GM19455 (cell line): ENCODE measurements at regions not wholly inside any gene's neighbourhood (a gene's known extent, or its start where the extent isn't known, plus 50 kb on each side); places are given as distances from the start of the nearest gene placed in this dataset.

Experiments used
- ATAC-seq: cut with Tn5 transposase; IDR thresholded peaks from one replicate; pipeline ENCODE4 v1.9.1; 2021; ENCODE audit not compliant: unreplicated experiment

DNA sequence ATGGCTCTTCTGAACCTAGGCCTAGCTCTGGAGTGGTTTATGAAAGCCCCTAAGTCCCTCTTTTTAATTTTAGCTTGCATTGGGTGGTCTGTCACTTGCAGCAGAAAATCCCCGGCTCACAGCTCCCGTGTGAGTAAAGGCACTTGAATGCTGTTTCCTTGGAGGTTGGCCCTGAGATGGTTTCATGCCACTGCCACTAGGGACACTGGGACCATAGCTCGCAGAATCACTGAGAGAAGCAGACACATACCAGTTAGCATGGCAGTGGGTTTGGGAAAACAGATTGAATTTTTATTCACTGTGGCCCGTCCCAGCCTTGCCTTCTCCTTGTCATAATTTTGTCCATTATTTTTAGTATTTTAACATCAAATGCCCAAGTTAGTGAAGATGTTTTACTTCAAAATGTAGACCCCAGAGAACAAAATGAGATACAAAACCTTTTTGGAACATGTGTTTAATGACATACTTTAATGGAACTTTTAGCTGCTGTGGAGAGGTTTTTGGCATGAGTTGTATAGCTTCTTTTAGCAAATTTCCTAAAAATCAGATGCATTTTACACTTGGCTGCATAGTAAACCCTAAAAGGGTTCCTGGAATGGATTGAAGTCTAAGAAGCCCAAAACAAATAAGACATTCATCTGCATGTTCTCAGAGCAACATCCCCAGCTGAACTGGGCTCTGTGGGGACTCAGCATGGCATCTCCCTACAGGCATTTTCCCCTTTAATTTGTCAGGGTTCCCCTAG, 259.7 kb upstream of the PITRM1 start:
- no peak for ATAC-seq

DNA sequence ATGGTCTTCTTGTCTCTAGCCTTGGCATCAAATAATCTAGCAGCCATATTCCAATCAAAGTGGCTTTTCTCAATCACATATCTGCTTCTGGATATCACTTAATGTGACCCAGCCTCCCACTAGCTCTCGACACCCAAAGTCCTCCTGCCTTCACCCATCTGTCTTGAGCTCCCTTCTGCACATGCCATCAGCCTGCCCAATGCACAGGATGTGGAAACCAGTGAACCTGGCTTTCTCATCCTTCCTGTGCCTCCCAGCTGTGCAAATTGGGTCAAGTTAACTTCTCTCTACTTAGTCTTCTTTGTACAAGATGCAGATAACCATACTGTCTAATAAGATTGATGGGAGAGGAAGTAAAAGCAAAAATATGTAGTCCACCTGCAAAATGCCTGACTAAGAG, 257.9 kb upstream of the PITRM1 start:
- no peak for ATAC-seq

DNA sequence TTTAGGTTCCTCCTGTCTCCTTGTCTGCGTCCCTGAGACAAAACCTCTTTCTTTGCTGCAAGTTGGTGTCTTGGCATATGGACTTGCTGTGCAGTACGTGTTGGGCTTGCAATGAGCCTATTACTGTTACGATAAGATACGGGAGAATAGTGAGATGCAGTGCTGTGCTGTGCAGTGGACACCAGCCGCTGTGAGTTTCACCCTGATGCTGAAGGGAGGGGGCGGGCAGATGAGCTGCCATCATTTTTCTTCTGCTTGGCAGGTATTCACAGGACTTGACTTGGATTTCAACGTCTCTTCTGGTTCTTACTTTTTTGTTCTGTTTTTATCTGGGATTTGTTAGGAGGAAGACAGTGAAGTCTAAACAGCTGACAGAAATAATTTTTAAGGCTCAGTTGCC, 257.1 kb upstream of the PITRM1 start:
- no peak for ATAC-seq

DNA sequence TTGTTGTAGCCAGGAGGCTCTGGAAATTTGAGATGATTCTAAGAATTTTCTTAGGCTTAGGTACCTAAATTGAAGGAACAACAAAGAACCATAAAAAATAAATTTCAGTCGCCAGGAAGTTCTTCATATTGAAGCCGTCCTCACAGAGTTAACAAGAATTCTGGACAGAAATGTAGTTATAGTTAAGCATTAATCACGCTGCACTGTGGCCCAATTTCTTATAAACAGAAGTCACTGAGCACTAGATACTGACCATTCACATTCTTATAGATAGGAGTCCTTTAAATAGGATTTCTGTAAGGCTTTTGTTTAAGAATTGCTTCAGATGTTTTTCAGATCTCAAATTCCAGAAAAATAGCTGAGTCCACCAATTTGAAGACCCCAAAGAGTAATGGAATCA, 256.2 kb upstream of the PITRM1 start:
- no peak for ATAC-seq

DNA sequence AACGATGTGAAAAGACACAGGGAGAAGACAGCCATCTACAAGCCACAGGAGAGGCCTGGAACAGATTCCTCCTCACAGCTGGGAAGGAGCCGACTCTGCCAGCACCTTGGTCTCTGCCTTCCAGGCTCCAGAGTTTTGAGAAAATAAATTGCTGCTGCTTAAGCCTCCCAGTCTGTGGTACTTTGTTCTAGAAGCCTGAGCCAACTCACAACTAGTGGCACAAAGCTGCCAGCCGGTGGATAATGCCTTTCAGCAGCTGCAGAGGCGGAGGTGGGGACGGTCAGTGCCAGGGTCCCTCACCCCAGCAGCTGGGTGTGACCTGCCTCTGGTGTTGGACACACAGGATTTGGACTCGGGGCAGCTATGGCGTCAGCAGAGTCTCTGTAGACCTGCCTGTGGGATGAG, 255.4 kb upstream of the PITRM1 start:
- ATAC-seq = no peak

DNA sequence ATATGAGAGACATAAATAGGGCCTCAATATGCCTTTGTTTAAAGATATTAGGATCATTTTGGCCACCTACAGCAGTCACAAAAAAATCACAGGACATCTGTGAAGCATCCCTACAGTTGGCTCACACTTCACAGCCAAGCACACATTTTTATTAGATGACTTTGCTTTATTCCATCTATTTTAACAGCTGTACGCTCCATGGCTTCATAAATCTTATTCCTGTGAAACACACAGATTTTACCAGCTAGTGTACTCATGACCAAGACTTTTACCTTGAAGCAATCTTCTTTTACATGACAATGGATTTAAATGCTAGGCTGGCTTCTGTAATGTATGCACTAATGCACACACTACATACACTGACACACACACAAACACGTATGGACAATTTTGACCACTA, 254.8 kb upstream of the PITRM1 start:
- no peak for ATAC-seq

DNA sequence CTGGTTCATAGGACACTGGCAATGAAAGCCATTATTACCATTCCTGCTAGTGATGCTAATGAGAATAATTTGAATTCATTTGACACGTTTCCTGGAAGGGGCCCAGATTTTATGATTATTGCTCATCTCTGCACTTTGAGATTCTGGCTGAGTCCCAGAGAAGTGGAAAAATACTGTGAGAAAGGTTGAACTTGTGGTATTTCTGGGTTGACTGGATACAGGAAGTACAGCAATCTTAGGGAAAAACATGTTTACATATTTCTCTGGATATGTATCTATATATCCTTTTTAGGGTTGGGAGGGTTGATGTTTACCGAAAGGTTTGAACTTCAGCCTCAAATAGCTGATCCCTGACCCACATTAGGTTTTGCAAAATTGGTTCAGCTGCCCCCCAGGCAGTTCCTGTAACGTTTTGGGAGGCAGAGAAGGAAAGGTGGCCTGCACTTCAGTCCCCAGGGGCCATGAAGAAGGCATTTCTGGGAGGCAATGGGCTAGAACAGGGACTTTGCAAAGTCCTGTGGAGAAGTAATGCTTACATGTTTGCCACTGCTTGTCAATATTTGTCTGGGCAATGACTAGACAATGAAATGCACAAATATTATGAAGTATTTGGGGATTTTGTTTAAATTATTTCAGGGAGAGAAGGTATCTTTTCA, 253.7 kb upstream of the PITRM1 start:
- no peak for ATAC-seq

DNA sequence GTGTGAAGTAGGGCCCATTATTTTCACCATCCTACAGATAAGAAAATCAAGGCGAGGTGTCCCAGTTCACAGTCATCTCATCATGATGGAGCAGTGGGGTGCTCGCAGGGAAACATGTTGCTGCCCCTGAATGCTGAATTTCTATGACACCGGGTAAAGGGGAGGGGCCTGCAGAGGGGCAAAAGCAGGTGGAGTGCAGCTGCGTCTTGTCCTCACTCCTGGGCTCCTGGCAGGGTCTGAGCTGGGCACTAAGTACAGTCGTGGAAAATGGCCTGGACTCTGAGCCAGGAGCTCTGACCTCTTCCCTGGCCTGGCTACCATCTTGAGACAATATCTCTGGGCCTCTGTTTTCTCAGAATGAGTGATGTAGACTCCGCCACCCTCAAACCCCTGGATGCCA, 253.1 kb upstream of the PITRM1 start:
- ATAC-seq = no peak

DNA sequence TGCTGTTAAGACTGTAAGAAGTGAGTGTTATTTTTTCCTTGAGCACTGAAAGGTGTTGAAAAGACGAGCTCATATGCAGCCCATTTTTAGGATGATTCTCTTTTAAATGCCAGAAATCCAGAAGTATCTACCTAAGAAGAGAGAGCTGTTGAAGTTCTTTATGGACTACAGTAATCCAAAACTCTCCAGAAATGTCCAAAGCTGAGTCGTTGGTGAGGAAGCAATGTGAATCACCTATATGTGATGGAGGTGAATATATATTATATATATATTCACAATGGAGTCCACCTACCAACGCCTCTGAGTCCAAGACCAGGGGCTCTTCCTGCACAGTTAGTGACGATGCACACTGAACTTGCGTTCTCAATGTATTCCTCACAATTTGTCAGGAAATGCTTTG, 252.7 kb upstream of the PITRM1 start:
- ATAC-seq = no peak

DNA sequence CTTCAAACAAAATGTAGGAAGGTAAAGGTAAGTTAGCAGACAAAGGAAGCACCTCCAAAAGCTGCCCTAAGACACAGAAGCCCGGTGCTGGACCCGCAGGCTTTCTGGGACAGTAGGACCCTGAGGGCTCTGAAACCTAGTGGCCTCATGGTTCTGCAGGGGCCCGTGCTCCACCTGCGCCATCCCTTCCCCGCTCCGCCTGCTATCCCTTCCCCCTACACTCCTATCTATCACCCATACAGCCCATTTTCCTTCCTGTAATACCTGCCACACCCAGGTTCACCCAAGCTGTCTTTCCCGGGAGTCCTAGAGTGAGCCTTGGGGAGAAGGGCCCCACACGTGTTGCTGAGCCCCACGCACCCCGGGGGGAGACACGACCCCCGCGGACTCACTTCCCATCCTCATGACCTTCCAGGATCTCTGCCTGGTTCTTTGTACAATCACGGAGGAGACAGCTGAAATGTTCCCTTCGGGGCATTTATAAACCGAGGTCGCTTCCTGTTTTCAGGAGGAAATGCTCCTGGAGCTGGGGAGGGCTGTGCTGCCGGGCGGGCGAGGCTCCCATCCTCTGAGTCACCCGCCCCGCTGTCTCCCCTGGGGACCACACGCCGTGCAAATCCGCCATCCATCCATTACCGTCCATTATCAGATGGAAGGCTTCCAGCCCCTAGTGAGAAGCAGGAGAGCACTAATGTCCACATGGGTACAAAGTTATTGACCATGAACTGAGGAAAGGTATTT, 251.7 kb upstream of the PITRM1 start:
- no peak for ATAC-seq

DNA sequence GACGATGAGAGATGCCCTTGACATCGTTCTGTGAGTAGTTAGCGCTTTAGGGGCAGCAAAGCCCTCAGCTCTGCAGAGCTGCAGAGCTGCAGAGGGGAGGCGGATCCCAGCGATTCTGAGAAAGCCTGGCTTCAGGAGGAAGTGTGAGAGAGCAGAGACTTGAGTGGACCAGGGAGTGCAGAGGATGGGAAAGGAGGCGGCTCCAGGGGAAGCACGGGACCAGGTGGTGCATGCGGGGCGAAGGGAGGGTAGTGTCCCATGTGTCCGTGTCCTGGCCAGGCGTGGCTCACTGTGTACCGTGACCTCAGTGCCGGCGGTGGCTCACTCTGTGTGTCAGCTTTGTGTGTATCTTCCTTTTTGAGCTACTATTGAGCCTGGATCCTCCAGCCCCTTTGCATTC, 250.8 kb upstream of the PITRM1 start:
- no peak for ATAC-seq

DNA sequence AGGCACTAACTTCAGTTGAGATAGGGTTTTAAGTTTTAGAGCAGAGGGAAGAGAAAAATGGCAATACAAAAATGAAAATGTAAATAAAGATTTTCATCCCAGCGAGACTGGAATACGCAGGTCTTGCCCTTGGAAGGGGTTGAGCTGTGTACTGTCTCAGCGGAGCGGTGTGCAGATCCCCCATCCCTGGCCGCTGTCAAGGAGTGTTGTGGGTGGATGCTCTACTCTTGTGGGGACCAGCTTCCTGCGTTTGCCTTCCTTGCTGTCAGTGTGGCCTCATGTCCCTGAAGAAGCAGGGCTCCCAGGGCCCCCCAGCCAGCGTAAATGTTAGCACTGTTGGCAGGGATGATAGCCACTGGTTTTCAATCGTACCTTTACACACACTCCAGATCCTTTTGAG, 249.7 kb upstream of the PITRM1 start:
- ATAC-seq = no peak

DNA sequence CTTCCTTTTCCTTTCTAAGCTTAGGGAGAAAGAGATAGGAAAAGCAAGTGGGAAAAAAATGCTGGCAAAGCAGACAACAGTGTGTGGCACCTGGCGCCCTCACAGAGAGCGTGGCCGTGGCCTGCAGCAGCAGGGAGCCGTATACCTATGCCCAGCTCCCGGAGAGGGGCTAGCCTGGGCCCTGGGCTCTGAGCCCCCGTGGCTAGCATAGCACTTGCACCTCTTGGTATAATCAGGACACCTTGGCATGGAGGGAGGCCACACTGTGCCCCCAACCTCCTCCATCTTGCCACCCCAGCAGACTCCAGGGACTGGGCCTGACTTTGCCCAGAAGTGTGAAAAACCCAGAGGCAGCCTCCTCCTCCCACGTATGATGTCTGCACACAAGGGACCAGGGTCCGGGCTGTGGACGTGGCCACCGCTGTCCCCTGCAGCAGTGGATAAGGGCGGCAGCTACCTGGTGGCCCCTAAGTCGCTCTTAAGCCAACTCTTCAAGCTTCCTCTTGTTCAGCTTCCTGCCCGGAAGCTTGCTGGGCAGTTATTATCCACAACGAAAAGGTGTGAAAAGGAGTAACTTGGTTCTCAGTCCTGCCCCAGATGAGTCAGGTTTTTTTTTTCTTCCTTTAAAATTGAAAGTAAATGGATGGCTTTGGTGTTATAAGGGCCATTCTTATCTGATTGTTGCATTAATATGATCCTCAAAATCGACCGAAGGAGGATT, 249.1 kb upstream of the PITRM1 start:
- no peak for ATAC-seq

DNA sequence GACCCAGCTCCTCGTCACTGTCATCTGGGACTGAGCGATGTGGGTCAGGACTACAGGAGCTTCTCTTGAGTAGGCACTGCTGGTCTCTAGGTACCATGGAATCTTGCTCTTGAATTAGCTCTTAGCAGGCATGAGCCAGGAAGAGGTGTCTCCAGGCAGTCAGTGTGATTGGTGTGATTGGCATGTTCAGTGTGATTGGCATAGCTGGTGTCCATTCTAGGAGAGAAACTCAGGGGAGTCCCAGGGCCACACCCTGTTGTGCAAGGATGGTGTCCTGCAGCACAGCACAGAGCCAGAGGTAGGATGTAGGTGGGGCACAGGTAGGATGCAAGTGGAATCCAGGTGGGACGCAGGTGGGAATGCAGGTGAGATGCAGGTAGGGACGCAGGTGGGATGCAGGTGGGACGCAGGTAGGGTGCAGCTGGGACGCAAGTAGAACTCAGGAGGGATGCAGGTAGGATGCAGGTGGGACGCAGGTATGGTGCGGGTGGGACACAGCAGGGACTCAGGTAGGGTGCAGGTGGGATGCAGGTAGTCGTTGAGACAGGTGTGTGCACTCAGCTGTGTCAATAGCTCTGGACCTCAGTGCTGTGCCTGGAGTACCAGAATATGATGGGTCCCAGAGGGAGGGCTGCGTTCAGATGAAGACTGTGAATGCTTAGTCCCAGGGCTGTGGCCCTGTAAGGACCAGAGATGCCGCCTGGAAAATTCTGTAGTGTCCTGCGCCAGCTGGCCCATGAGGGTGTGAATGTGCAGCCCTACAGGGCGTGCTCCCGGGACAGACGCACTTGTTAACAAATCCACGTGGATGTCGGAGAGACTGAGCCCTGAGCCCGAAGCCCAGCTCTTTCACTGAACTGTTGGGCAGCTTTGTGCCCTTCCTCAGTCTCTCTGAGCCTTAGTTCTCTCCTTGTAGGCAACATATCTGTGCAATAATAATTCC, 248.2 kb upstream of the PITRM1 start:
- ATAC-seq = no peak

DNA sequence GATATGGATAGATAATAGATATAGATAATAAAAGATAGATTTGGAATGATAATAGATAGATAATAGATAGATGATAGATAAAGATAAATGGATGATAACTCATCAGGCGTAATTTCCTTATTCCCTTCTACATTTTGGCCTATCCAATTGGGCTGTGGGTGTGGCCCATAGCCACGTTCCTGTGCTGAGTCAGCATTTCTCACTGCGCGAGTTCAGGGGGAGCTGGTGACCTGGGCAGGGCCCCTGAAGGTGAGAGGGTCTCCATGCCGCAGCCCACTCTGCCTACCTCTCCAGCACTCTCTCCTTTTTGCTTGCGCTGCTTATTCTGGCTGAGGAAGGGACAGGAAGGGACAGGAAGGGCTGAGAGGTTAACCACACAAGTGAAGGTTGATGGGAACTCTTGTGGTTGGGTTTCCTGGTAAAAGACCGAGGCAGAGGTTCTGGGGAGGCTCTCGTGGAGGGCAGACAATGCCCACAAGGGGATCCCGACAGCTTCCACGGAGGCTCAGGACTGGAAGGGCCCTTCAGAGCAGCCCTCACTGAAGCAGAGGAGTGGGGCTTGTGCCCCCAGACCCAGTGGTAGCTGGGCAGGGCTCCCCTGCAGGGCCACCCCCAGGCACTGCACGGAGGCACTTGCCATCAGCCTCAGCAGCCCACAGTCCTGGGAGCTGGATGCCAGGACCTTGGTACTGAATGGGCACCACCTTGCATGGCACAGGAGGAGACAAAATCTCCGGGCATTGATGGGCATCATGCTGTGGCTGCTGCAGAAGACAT, 247.3 kb upstream of the PITRM1 start:
- ATAC-seq = no peak

DNA sequence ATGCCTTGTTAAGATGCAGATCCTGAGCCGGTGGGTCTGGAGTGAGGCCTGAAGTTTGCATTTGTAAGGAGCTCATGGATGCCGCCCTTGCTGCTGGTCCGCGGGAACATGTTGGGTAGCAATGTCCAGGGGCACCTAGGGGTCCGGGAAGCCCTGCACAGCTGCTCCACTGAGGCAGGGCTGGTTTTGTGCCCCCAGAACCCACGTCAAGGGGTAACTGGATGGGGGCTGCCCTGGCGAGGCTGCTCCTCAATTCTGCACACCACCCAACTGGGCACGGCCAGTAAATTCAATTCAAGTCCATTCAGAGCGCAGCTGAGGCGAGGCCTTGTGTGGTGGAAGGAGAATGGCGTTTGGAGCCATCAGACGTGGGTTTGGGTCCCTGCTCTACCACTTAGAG, 246.3 kb upstream of the PITRM1 start:
- ATAC-seq = no peak

DNA sequence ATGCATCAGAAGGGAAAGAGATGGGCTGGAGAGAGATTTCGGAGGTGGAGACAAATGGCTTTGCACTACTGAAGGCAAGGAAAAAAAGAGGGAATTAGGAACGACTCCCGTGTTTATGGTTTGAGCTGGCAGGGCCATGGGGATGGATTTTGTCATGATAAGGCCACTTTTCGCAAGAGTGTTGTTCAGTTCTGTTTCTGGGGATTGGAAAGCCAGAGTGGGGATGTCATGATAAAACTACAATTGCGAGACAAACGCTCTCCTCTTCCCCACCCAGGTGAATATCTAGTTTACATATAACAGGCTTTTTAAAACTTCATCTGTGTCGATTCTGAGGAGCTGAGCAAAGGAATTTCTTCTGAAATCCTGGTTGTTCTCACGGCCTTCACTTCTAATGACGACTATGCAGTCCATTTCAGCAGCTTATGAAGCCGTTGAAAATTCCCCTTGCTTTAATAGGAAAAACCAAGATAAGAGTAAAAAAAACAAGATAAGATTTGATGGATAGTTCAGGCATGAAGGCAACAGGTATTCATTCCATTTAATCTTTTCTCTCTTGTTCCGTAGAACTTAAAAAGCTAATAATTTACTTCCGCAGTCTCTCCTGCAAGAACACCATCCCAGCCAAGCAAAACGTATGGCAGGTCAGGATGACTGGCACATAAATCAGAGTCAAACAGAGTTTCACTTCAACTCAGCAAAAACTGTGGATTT, 245.6 kb upstream of the PITRM1 start:
- no peak for ATAC-seq

DNA sequence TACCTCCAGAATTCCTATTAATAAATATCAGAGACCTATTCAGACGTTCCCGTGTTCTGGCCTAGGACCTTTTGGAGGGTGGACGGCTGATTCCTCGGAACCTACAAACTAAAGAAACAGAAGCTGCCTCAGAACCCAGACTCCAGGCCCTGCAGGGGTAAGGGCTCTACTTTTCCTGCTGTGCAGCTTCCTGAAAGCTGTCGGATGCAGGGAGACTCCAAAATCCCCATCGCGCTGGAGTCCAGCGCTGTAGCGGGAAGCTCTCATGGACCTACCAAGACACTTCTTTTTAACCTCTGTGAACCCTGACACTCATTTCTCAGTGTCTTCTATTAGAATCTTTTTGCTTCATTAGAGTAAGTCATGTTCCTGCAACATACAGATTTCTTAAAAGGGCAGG, 244.5 kb upstream of the PITRM1 start:
- ATAC-seq = no peak
